ENCODE measurements at regions not wholly inside any gene's neighbourhood (a gene's known extent, or its start where the extent isn't known, plus 50 kb on each side); places are given as distances from the start of the nearest gene placed in this dataset.

DNA sequence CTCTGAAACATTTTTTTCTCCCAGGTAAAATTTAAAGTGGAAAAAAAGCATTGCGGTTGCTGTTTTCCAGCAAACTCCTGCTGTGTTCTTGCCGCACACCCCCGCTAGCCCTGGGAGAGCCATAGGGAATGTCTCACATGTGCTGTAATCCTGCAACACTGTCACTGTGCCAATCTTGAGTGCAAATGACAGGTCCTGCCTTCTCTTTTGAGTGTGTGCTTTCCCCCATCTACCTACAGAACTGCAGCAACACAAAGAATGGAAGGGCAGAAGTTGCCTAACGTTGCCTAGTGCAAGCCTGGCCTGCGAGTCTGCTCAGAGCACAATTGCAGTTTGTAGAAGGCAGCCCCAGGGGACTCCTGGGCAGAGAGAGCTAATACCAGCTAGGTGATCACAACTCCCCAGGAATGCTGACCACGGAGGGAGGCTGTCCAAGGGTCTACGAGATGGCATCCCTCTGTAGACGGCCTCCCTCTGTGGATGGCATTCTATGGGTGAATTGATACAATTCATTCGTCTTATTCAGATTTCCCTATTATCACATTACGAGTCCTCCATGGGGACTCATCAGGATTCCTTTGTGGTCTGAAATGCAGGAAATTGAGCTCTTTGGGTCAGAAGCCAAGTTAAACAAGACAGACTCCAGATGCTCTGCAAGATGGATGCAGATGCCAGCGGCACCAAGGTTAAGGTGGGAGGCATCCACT, 172.6 kb upstream of the S1PR3 start:
- no peak overlapping the region for H3K4me3 ChIP-seq (ENCODE audit: low read length in 3 of 3)
- DNase-seq = peak in 2 of 5 donors; percentile 50 to 69

DNA sequence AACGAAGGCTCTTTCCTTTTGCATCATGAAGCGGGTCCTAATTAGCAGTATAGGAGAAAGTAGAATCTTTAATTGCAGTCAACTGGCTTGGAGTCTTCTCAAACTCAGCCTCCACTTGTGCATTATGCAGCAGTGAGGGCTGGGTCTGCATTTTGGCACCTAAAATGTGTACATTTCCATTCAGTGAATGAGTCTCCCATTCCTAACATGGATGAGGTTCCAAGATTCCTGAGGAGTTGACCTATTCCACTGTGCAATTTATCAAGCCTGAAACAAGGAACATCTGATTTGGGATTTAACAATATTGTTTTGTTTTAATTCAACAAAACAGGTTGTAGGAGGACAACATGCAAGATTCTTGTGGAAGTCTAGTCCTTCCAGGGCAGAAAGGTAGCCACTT, 171.8 kb upstream of the S1PR3 start:
- no peaks in the 10 kb centered on the region for H3K36me3 ChIP-seq (ENCODE audit: control insufficient read depth in 2 of 3, insufficient read depth in 3 of 3, low read length in 3 of 3)
- no peak for FAIRE-seq
- no peak for TF ChIP-seq CTCF (IDR thresholded peaks at IDR 0.05; ENCODE audit: borderline replicate concordance, extremely low read depth, insufficient read depth)
- H3K27me3 ChIP-seq (ENCODE audit: control insufficient read depth, insufficient read depth, low read length) = no peaks in the 10 kb centered on the region
- DNase-seq = no peak
- intact Hi-C loops (cut with DNase I) = no loop called here
- no peak overlapping the region for H3K27ac ChIP-seq (ENCODE audit: low read depth in 2 of 2, low read length in 2 of 2)
- no peak overlapping the region for H3K9ac ChIP-seq (ENCODE audit: low read length in 3 of 3)
- peaks cover 0 to 2% (median 0%) of the 10 kb centered on the region in 3 donors for H3K4me1 ChIP-seq (ENCODE audit: control insufficient read depth in 2 of 3, insufficient read depth in 2 of 3, low read depth in 1 of 3, low read length in 3 of 3)
- H3K9me3 ChIP-seq (ENCODE audit: control insufficient read depth in 2 of 3, insufficient read depth in 1 of 3, low read length in 3 of 3) = no peaks in the 10 kb centered on the region
- H3K4me3 ChIP-seq (ENCODE audit: low read length in 3 of 3) = no peak overlapping the region

More for the DNA sequence above, 172.6 kb upstream of the S1PR3 start:
- no peak for TF ChIP-seq CTCF (IDR thresholded peaks at IDR 0.05; ENCODE audit: borderline replicate concordance, extremely low read depth, insufficient read depth)
- H3K9ac ChIP-seq (ENCODE audit: low read length in 3 of 3) = no peak overlapping the region
- H3K4me1 ChIP-seq (ENCODE audit: control insufficient read depth in 2 of 3, insufficient read depth in 2 of 3, low read depth in 1 of 3, low read length in 3 of 3) = peaks cover 0 to 2% (median 0%) of the 10 kb centered on the region in 3 donors
- no peak overlapping the region for H3K27ac ChIP-seq (ENCODE audit: low read depth in 2 of 2, low read length in 2 of 2)
- H3K9me3 ChIP-seq (ENCODE audit: control insufficient read depth in 2 of 3, insufficient read depth in 1 of 3, low read length in 3 of 3) = no peaks in the 10 kb centered on the region
- FAIRE-seq = no peak
- H3K36me3 ChIP-seq (ENCODE audit: control insufficient read depth in 2 of 3, insufficient read depth in 3 of 3, low read length in 3 of 3) = no peaks in the 10 kb centered on the region
- intact Hi-C loops (cut with DNase I) = no loop called here
- H3K27me3 ChIP-seq (ENCODE audit: control insufficient read depth, insufficient read depth, low read length) = no peaks in the 10 kb centered on the region

DNA sequence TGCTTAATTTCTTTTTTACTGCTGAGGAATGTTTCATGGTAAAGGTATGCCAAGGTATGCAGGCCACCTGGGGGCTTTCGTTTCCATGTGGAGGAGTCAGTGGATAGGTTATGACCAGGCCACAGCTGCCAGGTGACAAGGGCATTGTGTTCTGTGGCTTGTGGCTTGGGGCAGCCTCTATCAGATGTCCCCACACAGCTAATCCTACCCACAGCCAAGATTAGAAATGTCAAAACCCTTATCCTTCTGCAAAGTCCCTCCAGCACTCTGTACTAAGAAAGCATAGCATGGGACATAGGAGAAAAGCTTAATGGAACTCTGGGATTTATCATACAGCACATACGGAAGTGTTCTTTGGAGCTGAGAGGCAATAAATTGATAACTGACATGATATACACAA, 171.2 kb upstream of the S1PR3 start:
- no peak for TF ChIP-seq CTCF (IDR thresholded peaks at IDR 0.05; ENCODE audit: borderline replicate concordance, extremely low read depth, insufficient read depth)
- H3K27me3 ChIP-seq (ENCODE audit: control insufficient read depth, insufficient read depth, low read length) = no peaks in the 10 kb centered on the region
- H3K9me3 ChIP-seq (ENCODE audit: control insufficient read depth in 2 of 3, insufficient read depth in 1 of 3, low read length in 3 of 3) = no peaks in the 10 kb centered on the region
- no peaks in the 10 kb centered on the region for H3K36me3 ChIP-seq (ENCODE audit: control insufficient read depth in 2 of 3, insufficient read depth in 3 of 3, low read length in 3 of 3)
- no peak overlapping the region for H3K27ac ChIP-seq (ENCODE audit: low read depth in 2 of 2, low read length in 2 of 2)
- peaks cover 0 to 2% (median 0%) of the 10 kb centered on the region in 3 donors for H3K4me1 ChIP-seq (ENCODE audit: control insufficient read depth in 2 of 3, insufficient read depth in 2 of 3, low read depth in 1 of 3, low read length in 3 of 3)
- no peak overlapping the region for H3K9ac ChIP-seq (ENCODE audit: low read length in 3 of 3)
- no peak for FAIRE-seq
- DNase-seq = no peak
- H3K4me3 ChIP-seq (ENCODE audit: low read length in 3 of 3) = no peak overlapping the region
- intact Hi-C loops (cut with DNase I) = no loop called here
